Activated CD8-positive, alpha-beta memory T cell treated with anti-CD3 and anti-CD28 coated beads for 24 hours (primary cell): ENCODE measurements at regions not wholly inside any gene's neighbourhood (a gene's known extent, or its start where the extent isn't known, plus 50 kb on each side); places are given as distances from the start of the nearest gene placed in this dataset.
"Not testable (repeated sequence)": the region's sequence is repeated elsewhere in the genome, so short reads cannot be mapped to it uniquely, and the experiment has no call there.

ENCODE experiments used
- DNase-seq: peaks from one replicate; pipeline ENCODE4 v3.0.0-alpha.2; 2020

- DNase-seq: no peak
Observed at GRCh38 chr6:48713612-48714011, 602.6 kb upstream of the PTCHD4 start.

GRCh38 chr6:48706310-48706709 lies 595.3 kb upstream of the PTCHD4 start:
- no peak for DNase-seq

DNA sequence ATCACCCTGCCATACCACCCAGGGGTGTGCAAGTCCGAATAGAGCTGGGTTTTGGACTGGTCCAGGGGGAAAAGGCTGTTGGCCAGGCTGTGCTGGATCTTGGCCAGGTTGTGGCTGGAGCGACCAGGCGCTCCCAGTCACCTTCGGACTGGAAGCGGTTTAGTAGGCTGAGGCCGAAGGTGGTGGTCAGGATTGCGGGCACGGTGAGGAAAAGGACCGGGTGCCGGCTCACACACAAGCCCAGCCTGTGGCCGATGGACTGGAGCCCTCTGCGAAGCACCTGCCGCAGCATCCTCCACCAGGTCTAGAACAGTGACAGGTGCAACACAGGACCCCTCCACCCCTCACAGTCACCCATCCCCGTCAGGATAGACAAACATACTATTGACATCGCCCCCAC lies 590.6 kb upstream of the PTCHD4 start:
- DNase-seq: no peak

GRCh38 chr6:48695872-48696271 lies 584.9 kb upstream of the PTCHD4 start:
- DNase-seq: no peak

DNA sequence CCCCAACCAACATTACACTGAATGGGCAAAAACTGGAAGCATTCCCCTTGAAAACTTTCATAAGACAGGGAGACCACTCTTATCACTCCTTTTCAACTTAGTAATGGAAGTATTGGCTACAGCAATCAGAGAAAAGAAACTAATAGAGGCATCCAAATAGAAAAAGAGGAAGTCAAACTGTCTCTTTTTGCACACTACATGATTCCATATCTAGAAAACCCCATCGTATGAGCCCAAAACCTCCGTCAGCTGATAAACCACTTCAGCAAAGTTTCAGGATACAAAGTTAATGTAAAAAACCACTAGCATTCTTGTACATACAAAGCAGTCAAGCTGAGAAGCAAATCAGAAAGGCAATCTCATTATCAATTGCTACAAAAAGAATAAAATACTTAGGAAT lies 580.4 kb upstream of the PTCHD4 start:
- no peak for DNase-seq

DNA sequence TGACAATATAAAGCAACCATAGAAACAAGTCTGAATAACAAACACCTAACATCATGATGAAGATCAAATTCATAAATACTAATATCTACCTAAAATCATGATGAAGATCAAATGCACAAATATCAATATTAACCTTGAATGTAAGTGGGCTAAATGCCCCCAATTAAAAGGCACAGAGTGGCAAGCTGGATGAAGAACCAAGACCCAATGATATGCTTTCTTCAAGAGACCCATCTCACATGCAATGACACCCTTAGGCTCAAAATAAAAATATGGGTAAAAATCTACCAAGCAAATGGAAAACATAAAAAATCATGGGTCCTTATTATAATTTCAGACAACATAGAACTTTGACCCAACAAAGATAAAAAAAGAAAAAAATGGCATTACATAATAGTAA lies 578.5 kb upstream of the PTCHD4 start:
- no peak for DNase-seq

DNA sequence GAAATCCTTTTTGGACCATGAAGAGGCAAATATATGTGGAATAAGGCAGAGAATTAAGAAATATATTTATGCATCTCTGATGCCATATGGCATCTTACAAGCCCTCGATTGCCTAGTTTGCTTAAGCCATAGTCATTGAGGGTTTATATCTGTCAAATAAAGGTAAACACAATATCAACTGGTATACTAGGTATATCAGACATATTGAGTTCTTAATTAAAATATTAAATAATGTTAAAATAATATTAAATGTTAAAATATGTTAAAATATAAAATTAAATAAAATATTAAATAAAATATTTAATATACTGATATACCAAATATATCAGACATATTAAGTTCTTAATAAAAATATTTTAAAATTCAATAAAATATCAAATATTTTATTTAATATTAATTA lies 567.4 kb upstream of the PTCHD4 start:
- no peak for DNase-seq

DNA sequence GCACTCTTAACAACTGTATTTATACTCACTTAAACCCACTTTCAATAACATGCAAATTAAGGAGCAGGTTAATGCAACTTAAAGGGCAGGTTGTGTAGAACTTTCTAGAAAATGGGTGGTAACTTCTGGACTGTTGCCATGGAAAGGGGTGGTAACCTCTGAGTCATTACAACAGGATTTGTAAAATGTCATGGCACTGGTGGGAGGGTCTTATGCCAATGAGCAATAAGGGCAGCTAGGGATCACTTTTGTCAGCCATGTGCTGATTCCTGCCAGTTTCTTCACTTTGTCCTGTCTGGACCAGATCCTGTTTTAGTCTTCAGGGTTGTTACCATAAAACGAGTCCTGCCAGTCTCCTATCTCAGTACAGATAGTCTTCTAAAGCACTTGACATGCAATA lies 560.5 kb upstream of the PTCHD4 start:
- no peak for DNase-seq

- DNase-seq: no peak
Observed at GRCh38 chr6:48670546-48670945, 559.5 kb upstream of the PTCHD4 start.

DNA sequence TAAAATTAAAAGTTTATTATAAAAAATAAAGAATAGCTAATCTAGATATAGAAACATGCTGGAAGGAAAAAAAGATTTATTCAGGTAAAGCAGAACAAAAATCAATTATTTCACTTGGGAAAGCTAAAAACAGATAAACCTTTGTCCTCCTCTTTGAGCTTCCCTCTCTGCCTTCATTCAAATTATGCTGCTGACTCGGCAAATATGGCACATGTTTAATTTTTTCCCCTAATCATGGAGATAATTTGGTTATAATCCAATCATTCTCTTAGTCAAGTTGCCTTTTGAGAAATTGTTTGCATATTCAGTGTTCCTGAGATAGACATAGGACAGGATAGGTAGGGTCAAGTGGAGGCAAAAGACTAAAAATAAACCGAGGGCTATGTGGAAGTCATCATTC lies 556.8 kb upstream of the PTCHD4 start:
- no peak for DNase-seq

DNA sequence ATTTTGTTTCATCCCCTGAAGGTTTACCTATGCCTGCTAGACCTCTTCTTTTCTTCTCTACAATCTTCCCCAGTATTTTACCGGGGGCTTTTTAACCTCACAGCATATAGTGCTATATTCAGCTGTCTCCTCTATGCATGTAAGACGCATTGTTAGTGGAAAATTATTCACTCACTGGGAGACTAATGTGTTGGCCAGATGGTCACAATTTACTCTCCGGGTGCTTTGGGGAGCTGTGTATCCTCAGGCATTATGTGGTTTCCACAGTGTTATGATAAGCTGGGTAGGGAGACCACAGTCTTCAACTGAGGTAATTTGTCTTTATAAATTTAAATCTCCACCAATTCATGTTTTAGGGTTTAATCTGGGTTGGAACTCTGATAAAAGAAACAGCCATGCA lies 553.8 kb upstream of the PTCHD4 start:
- DNase-seq: no peak

DNA sequence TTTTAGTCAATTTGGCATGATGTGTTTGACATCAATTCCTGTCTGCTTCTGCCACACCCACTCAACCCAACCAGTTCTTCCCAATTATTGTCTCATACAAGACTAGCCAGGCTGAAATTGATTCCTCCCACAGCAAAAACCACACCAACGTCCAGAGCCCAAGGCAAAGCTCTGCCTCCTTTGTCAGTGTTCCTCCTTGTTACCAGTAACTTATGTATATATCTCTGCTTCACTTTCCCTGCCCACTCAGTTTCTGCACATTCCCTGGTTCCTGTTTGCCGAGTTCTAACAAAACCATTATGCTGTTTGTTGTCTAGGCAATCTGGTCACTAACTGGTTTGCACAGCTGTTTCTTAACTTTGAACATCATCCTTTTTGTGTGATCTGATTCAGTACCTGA lies 547.9 kb upstream of the PTCHD4 start:
- DNase-seq: no peak

GRCh38 chr6:48641544-48641943 lies 530.5 kb upstream of the PTCHD4 start:
- DNase-seq: no peak

DNA sequence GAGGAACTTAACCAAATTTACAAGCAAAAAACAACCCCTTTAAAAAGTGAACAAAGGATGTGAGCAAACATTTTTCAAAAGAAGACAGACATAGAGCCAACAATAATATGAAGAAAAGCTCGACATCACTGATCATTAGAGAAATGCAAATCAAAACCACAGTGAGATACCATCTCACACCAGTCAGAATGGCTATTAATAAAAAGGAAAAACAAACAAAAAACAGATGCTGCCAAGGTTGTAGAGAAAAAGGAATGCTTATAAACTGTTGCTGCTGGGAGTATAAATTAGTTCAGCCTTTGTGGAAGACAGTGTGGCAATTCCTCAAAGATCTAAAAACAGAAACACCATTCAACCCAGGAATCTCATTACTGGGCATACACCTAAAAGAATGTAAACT lies 527.8 kb upstream of the PTCHD4 start:
- not testable (repeated sequence) for DNase-seq

GRCh38 chr6:48630511-48630910 lies 519.5 kb upstream of the PTCHD4 start:
- no peak for DNase-seq

DNA sequence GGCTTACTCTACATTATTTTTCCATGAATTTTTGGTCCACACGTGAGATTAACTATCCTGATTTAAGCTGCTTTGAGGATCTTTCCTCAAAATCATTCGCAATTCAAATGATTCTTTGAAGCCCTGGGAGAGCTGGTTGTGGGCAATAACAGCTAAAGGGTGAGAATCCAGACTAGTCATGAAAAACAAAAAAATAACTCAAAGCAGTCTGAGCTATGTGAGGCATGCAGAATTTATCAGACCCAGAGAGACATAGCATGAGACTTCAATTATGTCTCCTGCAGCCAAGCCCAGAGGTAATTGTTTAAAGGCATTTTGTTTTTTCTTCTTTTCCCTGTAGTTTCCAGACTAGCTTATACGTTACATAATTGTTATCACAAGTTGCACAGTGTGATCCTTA lies 517.3 kb upstream of the PTCHD4 start:
- DNase-seq: no peak

DNA sequence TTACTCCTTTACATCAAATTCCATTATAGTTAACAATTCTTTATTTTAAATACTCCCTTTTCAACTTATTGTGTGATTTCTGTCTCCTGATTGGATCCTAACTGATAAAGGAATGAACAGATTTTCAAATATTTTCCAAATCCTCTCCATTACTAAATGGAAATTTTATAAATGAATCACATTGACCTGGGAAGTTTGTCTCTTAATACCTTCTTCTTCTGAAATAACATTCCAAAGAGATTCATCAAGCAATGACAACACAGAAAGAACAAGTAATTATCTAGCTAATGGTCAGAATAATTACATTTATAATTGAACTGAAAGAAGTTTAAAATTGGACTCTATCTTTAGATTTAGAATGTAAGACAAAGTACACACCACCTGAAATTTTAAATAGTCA lies 515.4 kb upstream of the PTCHD4 start:
- no peak for DNase-seq

- no peak for DNase-seq
Observed at GRCh38 chr6:48624631-48625030, 513.6 kb upstream of the PTCHD4 start.

- no peak for DNase-seq
Observed at GRCh38 chr6:48619771-48620170, 508.8 kb upstream of the PTCHD4 start.

GRCh38 chr6:48615041-48615440 lies 504.0 kb upstream of the PTCHD4 start:
- no peak for DNase-seq

DNA sequence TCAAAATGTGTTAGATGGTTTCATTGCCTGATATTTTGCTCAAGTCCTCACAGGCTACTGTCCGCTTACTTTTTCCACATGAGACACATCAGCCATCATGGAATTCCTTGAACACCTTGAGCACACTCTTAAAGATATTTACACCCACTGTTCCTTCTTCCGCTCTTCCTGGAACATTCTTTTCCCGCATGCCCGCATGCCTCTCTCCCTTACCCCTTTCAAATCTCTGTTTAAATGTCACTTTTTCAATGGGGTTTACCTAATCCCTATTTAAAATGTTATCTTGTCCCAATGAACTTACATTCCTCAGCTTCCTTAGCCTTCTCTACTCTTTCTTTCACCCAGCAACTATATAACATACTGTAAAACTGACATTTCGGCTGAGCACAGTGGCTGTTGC lies 503.3 kb upstream of the PTCHD4 start:
- DNase-seq: no peak

GRCh38 chr6:48613231-48613949 lies 502.4 kb upstream of the PTCHD4 start:
- DNase-seq: no peak

GRCh38 chr6:48611332-48611731 lies 500.3 kb upstream of the PTCHD4 start:
- no peak for DNase-seq

GRCh38 chr6:48610846-48611245 lies 499.8 kb upstream of the PTCHD4 start:
- no peak for DNase-seq

DNA sequence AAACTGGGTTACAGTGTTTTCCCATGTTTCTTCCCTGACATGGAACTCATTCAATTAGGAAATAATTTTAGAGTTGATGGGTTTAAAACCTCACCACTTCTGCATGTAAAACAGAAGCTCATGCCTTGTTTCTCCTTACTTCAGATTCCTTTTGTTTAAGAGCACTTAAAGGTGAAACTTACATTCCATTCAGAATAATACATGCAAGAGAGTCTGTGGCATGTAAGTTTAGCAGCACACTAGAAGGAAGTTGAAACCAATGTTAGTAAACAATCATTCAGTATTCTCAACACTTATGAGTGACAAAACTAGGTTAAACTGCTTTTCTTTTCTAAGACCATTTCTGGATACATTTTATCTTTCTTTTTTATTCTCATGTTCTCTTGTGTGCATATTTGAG lies 495.6 kb upstream of the PTCHD4 start:
- DNase-seq: no peak

- no peak for DNase-seq
Observed at GRCh38 chr6:48597951-48598350, 487.0 kb upstream of the PTCHD4 start.
